ENCODE measurements at regions not wholly inside any gene's neighbourhood (a gene's known extent, or its start where the extent isn't known, plus 50 kb on each side); places are given as distances from the start of the nearest gene placed in this dataset.

GRCh38 chr1:239778208-239778813 lies 313.4 kb upstream of the FMN2 start:
- Mint-ChIP-seq H3K27ac (no peak overlapping the region), H3K36me3 (peaks cover 10% of the 10 kb centered on the region), H3K4me3 (no peak overlapping the region), H3K4me1 (ENCODE audit: low read depth) (peaks cover 3% of the 10 kb centered on the region), H3K27me3 (no peaks in the 10 kb centered on the region), H3K9me3 (ENCODE audit: low read depth) (peaks cover 16% of the 10 kb centered on the region)

DNA sequence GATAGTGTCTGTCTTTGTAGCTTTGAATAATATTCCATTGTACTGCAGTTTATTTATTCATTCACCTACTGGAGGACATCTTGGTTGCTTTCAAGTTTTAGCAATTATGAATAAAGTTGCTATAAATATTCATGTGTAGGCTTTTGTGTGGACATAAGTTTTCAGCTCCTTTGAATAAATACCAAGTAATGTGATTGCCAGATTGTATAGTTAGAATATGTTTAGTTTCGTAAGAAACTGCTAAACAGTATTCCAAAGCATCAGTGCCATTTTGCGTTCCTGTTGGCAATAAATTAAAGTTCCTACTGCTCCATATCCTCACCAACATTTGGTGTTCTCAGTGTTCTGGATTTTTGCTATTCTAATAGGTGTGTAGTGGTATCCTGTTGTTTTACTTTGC lies 311.7 kb upstream of the FMN2 start:
- Mint-ChIP-seq H3K9me3 (ENCODE audit: low read depth) (peaks cover 16% of the 10 kb centered on the region), H3K27ac (no peak overlapping the region), H3K36me3 (peaks cover 10% of the 10 kb centered on the region), H3K27me3 (no peaks in the 10 kb centered on the region), H3K4me3 (no peak overlapping the region), H3K4me1 (ENCODE audit: low read depth) (no peaks in the 10 kb centered on the region)

DNA sequence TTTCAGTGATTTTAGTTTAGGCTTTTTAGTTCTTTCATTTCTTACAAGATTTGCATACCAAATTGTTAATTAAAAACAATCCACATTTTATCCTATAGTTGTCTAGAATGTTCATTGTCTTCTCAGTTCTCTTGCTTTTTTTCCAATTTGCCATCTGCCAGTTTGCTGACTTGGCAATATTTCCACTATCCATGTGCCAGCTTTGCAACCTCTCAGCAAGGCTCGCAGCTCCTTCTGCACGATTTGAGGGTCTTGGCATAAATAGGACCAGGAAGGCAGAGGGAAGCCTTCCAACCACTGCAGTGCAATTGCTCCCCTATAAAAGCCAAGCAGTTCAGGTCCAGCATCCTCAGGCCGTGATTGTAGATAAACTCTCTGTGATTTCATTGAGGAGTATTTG lies 306.8 kb upstream of the FMN2 start:
- Mint-ChIP-seq H3K4me1 (ENCODE audit: low read depth) (no peaks in the 10 kb centered on the region), H3K27ac (no peak overlapping the region), H3K4me3 (no peak overlapping the region), H3K36me3 (peaks cover 8% of the 10 kb centered on the region), H3K27me3 (no peaks in the 10 kb centered on the region), H3K9me3 (ENCODE audit: low read depth) (peaks cover 11% of the 10 kb centered on the region)

DNA sequence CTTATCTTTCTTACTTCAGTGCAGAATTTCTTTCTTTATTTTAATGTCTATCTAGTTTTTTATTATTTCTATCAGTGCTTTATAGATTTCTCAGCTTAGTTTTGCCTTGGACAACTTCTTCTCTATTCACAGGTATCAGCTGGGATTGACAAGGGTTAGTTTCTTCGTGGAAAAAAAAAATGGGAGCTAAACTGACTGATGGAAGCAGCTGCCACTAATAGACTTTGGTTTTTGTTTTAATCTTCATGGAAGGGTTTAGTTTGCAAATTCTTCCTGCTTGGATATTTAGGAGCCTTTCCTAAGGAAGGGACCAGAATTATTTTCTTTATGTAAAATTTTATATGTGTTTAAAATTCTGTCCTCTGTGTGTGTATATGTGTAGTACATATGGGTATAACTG lies 306.1 kb upstream of the FMN2 start:
- Mint-ChIP-seq H3K4me1 (ENCODE audit: low read depth) (no peaks in the 10 kb centered on the region), H3K36me3 (peaks cover 11% of the 10 kb centered on the region), H3K9me3 (ENCODE audit: low read depth) (peaks cover 18% of the 10 kb centered on the region), H3K27ac (no peak overlapping the region), H3K27me3 (no peaks in the 10 kb centered on the region), H3K4me3 (no peak overlapping the region)

- no peak overlapping the region for H3K27ac Mint-ChIP-seq
- H3K9me3 Mint-ChIP-seq (ENCODE audit: low read depth), result peaks cover 15% of the 10 kb centered on the region
- H3K4me3 Mint-ChIP-seq, result no peak overlapping the region
- no peaks in the 10 kb centered on the region for H3K27me3 Mint-ChIP-seq
- H3K36me3 Mint-ChIP-seq, result peaks cover 11% of the 10 kb centered on the region
- no peaks in the 10 kb centered on the region for H3K4me1 Mint-ChIP-seq (ENCODE audit: low read depth)
Observed at GRCh38 chr1:239786464-239786863, 305.2 kb upstream of the FMN2 start.

- H3K27ac Mint-ChIP-seq, result no peak overlapping the region
- H3K36me3 Mint-ChIP-seq, result peaks cover 6% of the 10 kb centered on the region
- no peaks in the 10 kb centered on the region for H3K27me3 Mint-ChIP-seq
- H3K4me3 Mint-ChIP-seq, result no peak overlapping the region
- peaks cover 9% of the 10 kb centered on the region for H3K9me3 Mint-ChIP-seq (ENCODE audit: low read depth)
- H3K4me1 Mint-ChIP-seq (ENCODE audit: low read depth), result no peaks in the 10 kb centered on the region
Observed at GRCh38 chr1:239792157-239792556, 299.5 kb upstream of the FMN2 start.

- H3K36me3 Mint-ChIP-seq, result no peaks in the 10 kb centered on the region
- no peak overlapping the region for H3K27ac Mint-ChIP-seq
- no peak overlapping the region for H3K4me3 Mint-ChIP-seq
- peaks cover 5% of the 10 kb centered on the region for H3K9me3 Mint-ChIP-seq (ENCODE audit: low read depth)
- no peaks in the 10 kb centered on the region for H3K27me3 Mint-ChIP-seq
- no peaks in the 10 kb centered on the region for H3K4me1 Mint-ChIP-seq (ENCODE audit: low read depth)
Observed at GRCh38 chr1:239795304-239795703, 296.4 kb upstream of the FMN2 start.

GRCh38 chr1:239799617-239800016 lies 292.1 kb upstream of the FMN2 start:
- H3K4me3 Mint-ChIP-seq, result no peak overlapping the region
- no peaks in the 10 kb centered on the region for H3K9me3 Mint-ChIP-seq (ENCODE audit: low read depth)
- no peaks in the 10 kb centered on the region for H3K27me3 Mint-ChIP-seq
- no peak overlapping the region for H3K27ac Mint-ChIP-seq
- peaks cover 6% of the 10 kb centered on the region for H3K4me1 Mint-ChIP-seq (ENCODE audit: low read depth)
- no peaks in the 10 kb centered on the region for H3K36me3 Mint-ChIP-seq

- H3K9me3 Mint-ChIP-seq (ENCODE audit: low read depth), result no peaks in the 10 kb centered on the region
- no peak overlapping the region for H3K27ac Mint-ChIP-seq
- peaks cover 6% of the 10 kb centered on the region for H3K4me1 Mint-ChIP-seq (ENCODE audit: low read depth)
- no peak overlapping the region for H3K4me3 Mint-ChIP-seq
- no peaks in the 10 kb centered on the region for H3K36me3 Mint-ChIP-seq
- H3K27me3 Mint-ChIP-seq, result peaks cover 2% of the 10 kb centered on the region
Observed at GRCh38 chr1:239800861-239801260, 290.8 kb upstream of the FMN2 start.

DNA sequence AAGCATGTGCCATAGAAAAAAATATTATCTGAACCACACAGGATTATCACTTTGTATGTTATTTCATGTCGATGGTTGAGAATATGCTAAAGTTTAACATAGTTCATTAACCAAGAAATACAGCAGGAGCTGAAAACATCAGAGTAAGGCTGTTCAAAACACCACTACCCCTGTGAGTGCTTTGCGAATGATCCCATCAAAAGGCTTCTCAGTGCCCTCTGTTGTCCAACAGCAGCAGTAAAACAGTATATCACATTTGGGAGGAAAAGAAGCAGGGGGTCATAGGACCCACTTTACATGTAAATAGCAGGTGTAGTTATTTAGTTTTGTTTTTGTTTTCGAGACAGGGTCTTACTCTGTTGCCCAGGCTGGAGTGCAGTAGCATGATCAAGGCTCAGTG lies 289.4 kb upstream of the FMN2 start:
- H3K27ac Mint-ChIP-seq, result no peak overlapping the region
- no peaks in the 10 kb centered on the region for H3K9me3 Mint-ChIP-seq (ENCODE audit: low read depth)
- no peaks in the 10 kb centered on the region for H3K36me3 Mint-ChIP-seq

DNA sequence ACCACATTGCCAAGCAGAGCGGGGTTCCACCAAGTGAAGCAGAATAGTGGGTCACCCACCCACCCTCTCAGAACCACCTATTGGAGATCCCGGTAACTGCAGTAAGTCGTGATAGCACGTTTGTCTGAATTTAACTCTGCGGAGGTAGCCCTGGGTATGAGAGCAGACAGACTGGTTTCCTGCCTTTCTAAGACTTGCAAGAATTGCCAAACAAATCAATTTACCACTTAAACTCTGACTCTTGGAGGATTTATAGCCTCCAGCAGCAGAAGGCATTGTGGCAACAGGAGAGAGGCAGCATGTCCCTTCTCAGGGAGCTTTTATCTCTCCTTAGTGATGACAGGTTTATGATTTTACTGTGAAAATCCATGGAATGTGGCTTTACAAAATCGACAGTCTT lies 287.9 kb upstream of the FMN2 start:
- peaks cover 6% of the 10 kb centered on the region for H3K4me1 Mint-ChIP-seq (ENCODE audit: low read depth)
- H3K4me3 Mint-ChIP-seq, result no peak overlapping the region
- no peak overlapping the region for H3K27ac Mint-ChIP-seq
- H3K36me3 Mint-ChIP-seq, result no peaks in the 10 kb centered on the region
- no peaks in the 10 kb centered on the region for H3K9me3 Mint-ChIP-seq (ENCODE audit: low read depth)
- H3K27me3 Mint-ChIP-seq, result peaks cover 2% of the 10 kb centered on the region

More for the DNA sequence above, 289.4 kb upstream of the FMN2 start:
- Mint-ChIP-seq H3K4me1 (ENCODE audit: low read depth) (peaks cover 6% of the 10 kb centered on the region), H3K4me3 (no peak overlapping the region), H3K27me3 (peaks cover 2% of the 10 kb centered on the region)

DNA sequence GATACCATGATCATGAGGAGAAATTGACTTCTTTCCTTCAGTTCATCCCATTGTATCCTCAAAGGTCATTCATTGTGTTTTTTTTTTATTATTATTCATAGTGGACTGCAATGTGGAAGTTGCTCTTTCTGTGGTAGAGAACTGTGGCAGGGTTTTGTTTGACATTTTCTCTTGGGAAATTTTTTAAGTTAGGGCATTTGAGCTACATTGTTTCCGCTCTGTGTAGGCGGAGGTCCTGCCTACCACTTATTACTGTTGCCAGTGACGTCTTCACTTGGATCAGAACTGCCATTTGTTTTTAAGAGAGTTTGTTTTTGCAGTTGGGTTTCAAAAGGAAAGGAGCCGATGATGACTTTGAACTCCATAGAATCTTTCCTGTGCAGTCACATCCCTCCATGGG lies 287.4 kb upstream of the FMN2 start:
- no peaks in the 10 kb centered on the region for H3K9me3 Mint-ChIP-seq (ENCODE audit: low read depth)
- H3K27ac Mint-ChIP-seq, result no peak overlapping the region
- H3K36me3 Mint-ChIP-seq, result no peaks in the 10 kb centered on the region
- H3K4me3 Mint-ChIP-seq, result no peak overlapping the region
- H3K4me1 Mint-ChIP-seq (ENCODE audit: low read depth), result peaks cover 6% of the 10 kb centered on the region
- H3K27me3 Mint-ChIP-seq, result peaks cover 2% of the 10 kb centered on the region

GRCh38 chr1:239805042-239805441 lies 286.6 kb upstream of the FMN2 start:
- H3K9me3 Mint-ChIP-seq (ENCODE audit: low read depth), result no peaks in the 10 kb centered on the region
- H3K4me3 Mint-ChIP-seq, result no peak overlapping the region
- H3K4me1 Mint-ChIP-seq (ENCODE audit: low read depth), result peaks cover 6% of the 10 kb centered on the region
- H3K27me3 Mint-ChIP-seq, result peaks cover 2% of the 10 kb centered on the region
- no peak overlapping the region for H3K27ac Mint-ChIP-seq
- no peaks in the 10 kb centered on the region for H3K36me3 Mint-ChIP-seq

GRCh38 chr1:239805851-239806772 lies 285.6 kb upstream of the FMN2 start:
- no peak overlapping the region for H3K27ac Mint-ChIP-seq
- peaks cover 9% of the 10 kb centered on the region for H3K4me1 Mint-ChIP-seq (ENCODE audit: low read depth)
- H3K36me3 Mint-ChIP-seq, result no peaks in the 10 kb centered on the region
- no peaks in the 10 kb centered on the region for H3K9me3 Mint-ChIP-seq (ENCODE audit: low read depth)
- H3K27me3 Mint-ChIP-seq, result peaks cover 2% of the 10 kb centered on the region
- H3K4me3 Mint-ChIP-seq, result no peak overlapping the region

DNA sequence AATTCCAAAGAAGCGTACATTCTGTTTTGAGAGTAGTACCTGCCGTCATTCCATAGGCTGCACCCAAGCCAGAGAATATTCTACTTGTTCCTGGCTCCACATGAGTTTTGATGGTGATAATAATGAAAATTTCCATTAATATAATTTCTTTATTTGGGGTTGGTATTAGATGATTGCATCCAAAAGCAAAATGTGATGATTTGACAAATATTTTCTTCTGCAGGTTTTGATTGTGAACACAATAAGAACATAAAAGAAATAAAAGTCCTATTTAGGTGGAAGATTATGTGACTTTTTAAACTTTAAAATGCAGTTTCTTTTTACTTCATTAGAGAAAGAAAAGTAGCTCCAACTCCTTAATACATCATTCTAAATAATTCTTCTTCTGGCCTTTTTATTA lies 284.8 kb upstream of the FMN2 start:
- Mint-ChIP-seq H3K4me3 (no peak overlapping the region), H3K27me3 (peaks cover 2% of the 10 kb centered on the region), H3K27ac (no peak overlapping the region), H3K36me3 (no peaks in the 10 kb centered on the region), H3K9me3 (ENCODE audit: low read depth) (no peaks in the 10 kb centered on the region), H3K4me1 (ENCODE audit: low read depth) (peaks cover 11% of the 10 kb centered on the region)
